ENCODE measurements at regions not wholly inside any gene's neighbourhood (a gene's known extent, or its start where the extent isn't known, plus 50 kb on each side); places are given as distances from the start of the nearest gene placed in this dataset.

DNA sequence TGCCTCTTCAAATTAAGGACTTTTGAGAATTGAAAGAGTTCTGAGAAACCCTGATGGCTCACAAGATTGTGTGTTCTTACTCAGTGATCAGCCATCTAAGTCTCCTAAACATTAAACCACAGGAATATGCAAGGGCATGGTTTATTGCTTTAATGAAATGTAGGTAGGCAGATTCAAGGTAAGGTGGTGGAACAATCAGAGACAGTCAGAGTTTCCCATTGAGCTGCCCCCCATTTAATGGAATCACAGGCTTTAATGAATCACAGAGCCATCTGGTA, 107.8 kb upstream of the LRATD1 start (continued):
- TF ChIP-seq ASH2L (IDR thresholded peaks at IDR 0.05; ENCODE audit: low read length) = no peak
- TF ChIP-seq POLR2AphosphoS5 (IDR thresholded peaks at IDR 0.05; ENCODE audit: low read depth, low read length) = no peak
- no peak for TF ChIP-seq CEBPB (IDR thresholded peaks at IDR 0.05; ENCODE audit: low read depth, low read length)
- TF ChIP-seq TCF12 (IDR thresholded peaks at IDR 0.05; ENCODE audit: low read depth, low read length) = no peak

Data from H1 (cell line).